SJCRH30 (cell line): ENCODE measurements at regions not wholly inside any gene's neighbourhood (a gene's known extent, or its start where the extent isn't known, plus 50 kb on each side); places are given as distances from the start of the nearest gene placed in this dataset.
A peak's percentile ranks its signal among the peaks of the same experiment; 100 is the strongest.
"Not testable (repeated sequence)": the region's sequence is repeated elsewhere in the genome, so short reads cannot be mapped to it uniquely, and the experiment has no call there.

Experiments
- DNase-seq, 2 experiments: peaks; one replicate each; pipeline ENCODE4 v3.0.0-alpha.2; 2015 to 2020
- H3K27ac ChIP-seq: fragments of 250-450 bp; sonication (Bioruptor Pico); 2 replicates; pipeline ENCODE4 v1.5.1; 2020; ENCODE audit warnings: mild to moderate bottlenecking, moderate library complexity
- H3K27me3 ChIP-seq: fragments of 250-450 bp; sonication (Bioruptor Pico); 2 replicates; pipeline ENCODE4 v1.5.1; 2020; ENCODE audit warnings: mild to moderate bottlenecking, moderate library complexity
- H3K36me3 ChIP-seq: fragments of 250-450 bp; sonication (Bioruptor Pico); 2 replicates; pipeline ENCODE4 v1.5.1; 2020; ENCODE audit warnings: mild to moderate bottlenecking, moderate library complexity
- H3K4me1 ChIP-seq: fragments of 250-450 bp; sonication (Bioruptor Pico); 2 replicates; pipeline ENCODE4 v1.5.1; 2020; ENCODE audit warnings: mild to moderate bottlenecking, moderate library complexity
- H3K4me3 ChIP-seq: fragments of 250-450 bp; sonication (Bioruptor Pico); 2 replicates; pipeline ENCODE4 v1.5.1; 2020; ENCODE audit warnings: mild to moderate bottlenecking, moderate library complexity
- H3K9me3 ChIP-seq: fragments of 250-450 bp; sonication (Bioruptor Pico); replicated peaks from 2 replicates; pipeline ENCODE4 v1.5.1; 2020; ENCODE audit warnings: mild to moderate bottlenecking, moderate library complexity

DNA sequence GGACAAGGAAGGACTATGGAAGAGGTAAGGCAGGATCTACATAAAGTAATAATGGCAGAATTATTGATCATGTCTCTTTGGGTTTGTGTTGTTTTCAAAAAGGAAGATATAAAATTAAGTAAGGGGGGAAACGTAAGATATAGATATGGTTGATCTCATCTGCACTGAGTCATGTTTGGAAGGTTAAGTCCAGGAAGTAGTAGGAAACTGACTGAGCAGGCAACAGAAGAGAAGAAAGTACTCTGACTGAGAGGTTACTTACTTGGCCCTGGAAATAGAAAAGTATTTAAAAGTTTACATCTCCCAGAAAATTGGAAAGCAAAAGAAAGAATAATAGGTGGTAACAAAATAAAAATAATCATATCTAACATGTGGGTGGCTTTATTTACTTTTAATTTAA is 405.3 kb upstream of the RGMB start:
- Histone ChIP-seq H3K4me1 (peaks cover 20% of the 10 kb centered on the region), H3K27me3 (no peaks in the 10 kb centered on the region), H3K9me3 (no peaks in the 10 kb centered on the region), H3K27ac (no peak overlapping the region), H3K4me3 (no peak overlapping the region), H3K36me3 (no peaks in the 10 kb centered on the region)
- DNase-seq = no peak

GRCh38 chr5:98372351-98372750 is 401.1 kb upstream of the RGMB start:
- Histone ChIP-seq H3K36me3 (no peaks in the 10 kb centered on the region), H3K9me3 (no peaks in the 10 kb centered on the region), H3K27ac (no peak overlapping the region), H3K4me1 (no peaks in the 10 kb centered on the region), H3K4me3 (no peak overlapping the region), H3K27me3 (no peaks in the 10 kb centered on the region)
- DNase-seq = no peak

DNA sequence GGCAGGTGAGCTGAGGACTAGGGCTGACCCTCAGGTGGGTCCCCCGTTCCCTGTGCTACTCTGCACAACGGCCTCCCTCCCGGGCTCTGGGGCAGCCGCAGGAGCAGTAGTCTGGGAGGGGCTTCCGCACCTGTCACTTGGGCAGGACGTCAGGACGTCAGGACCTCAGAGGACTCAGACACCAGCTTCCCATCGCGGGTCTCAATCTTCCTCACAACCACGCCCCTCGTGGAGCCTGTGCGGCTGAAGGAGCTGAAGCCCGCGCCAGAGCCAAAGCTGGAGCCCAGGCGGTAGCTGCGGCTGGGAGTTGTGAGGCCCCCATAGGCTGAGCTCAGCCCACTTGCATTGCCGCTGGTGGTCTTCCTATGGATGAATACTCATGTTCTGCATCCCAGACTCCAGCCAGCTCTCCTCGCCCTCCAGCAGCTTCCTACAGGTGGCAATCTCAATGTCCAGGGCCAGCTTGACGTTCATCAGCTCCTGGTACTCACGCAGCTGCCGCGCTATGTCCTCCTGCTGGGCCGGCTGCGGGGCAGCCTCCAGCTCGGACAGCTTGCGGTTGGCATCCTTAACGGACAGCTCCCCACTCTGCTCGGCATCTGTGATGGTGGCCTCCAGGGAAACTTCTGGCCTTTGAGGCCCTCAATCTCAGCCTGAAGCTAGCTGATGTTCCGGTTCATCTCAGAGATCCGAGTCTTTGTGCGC is 381.4 kb upstream of the RGMB start:
- H3K27me3 ChIP-seq = no peaks in the 10 kb centered on the region
- DNase-seq = no peak
- no peak overlapping the region for H3K4me3 ChIP-seq
- H3K9me3 ChIP-seq = no peaks in the 10 kb centered on the region
- H3K27ac ChIP-seq = no peak overlapping the region
- H3K36me3 ChIP-seq = no peaks in the 10 kb centered on the region
- H3K4me1 ChIP-seq = no peaks in the 10 kb centered on the region

DNA sequence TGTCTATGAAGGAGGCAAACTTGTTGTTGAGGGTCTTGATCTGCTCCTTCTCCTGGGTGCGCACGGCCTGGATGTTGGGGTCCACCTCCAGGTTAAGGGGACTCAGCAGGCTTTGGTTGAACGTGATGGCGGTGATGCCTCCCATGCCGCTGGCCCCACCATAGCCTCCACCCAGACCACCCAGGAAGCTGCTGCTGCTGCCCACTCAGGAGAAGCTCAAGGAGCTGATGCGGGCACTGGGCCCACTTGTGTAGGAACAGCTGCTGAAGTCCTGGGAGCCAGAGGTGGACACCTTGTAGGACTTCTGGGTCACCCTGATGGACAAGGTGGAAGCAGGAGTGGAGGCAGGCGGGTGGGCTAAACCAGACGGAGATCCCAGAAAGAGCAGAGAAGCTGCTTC is 380.3 kb upstream of the RGMB start:
- H3K36me3 ChIP-seq, H3K4me3 ChIP-seq, DNase-seq, H3K27me3 ChIP-seq, H3K4me1 ChIP-seq, H3K9me3 ChIP-seq, H3K27ac ChIP-seq: not testable (repeated sequence)

DNA sequence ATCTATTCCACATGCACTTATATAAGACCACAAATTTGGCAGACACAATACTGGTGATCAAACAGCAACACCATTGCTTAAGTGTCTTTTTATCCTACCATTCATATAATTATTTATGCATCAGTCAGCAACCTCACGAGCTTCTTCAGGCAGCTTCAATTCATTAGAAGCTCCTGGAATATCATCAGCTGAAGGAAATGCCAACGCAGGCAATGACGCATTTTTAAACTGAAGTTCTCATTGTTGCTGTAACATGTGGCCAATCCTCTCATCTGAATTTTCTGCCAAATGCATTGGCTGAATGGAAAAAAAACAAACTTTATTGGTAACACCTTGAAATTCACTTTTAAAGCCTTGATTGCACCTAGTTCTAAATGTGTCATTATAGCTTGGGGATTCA is 376.4 kb upstream of the RGMB start:
- Histone ChIP-seq H3K27ac (no peak overlapping the region), H3K4me3 (no peak overlapping the region), H3K36me3 (no peaks in the 10 kb centered on the region), H3K27me3 (no peaks in the 10 kb centered on the region), H3K4me1 (peaks cover 11% of the 10 kb centered on the region), H3K9me3 (no peaks in the 10 kb centered on the region)
- DNase-seq = no peak

DNA sequence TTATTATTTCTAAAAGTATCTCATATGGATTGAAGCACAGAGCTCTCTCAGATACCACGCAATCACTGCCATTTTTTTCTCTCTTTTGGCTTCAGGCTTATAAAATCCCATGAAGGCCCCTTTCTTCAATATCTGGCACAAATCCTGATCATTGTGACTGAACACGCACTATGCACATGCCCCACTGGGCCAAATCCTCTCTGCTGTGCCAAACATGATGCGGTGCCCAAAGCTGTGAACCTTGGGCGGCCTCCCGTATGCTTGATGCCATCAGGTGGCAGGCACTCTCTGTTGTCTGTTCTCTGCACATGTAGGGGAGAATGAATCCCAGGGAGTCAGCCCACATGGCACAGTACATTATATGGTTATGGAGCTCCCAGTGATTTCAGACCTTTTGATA is 375.0 kb upstream of the RGMB start:
- Histone ChIP-seq H3K4me3 (no peak overlapping the region), H3K27ac (no peak overlapping the region), H3K9me3 (no peaks in the 10 kb centered on the region), H3K36me3 (no peaks in the 10 kb centered on the region), H3K27me3 (no peaks in the 10 kb centered on the region), H3K4me1 (peaks cover 13% of the 10 kb centered on the region)
- DNase-seq = no peak

GRCh38 chr5:98401656-98402055 is 371.8 kb upstream of the RGMB start:
- H3K27ac ChIP-seq = no peak overlapping the region
- DNase-seq = peak; percentile 38 to 62
- H3K4me3 ChIP-seq = no peak overlapping the region

GRCh38 chr5:98402130-98402529 is 371.3 kb upstream of the RGMB start:
- no peaks in the 10 kb centered on the region for H3K36me3 ChIP-seq
- H3K27me3 ChIP-seq = no peaks in the 10 kb centered on the region
- peaks cover 13% of the 10 kb centered on the region for H3K4me1 ChIP-seq
- H3K27ac ChIP-seq = no peak overlapping the region
- no peak for DNase-seq
- H3K9me3 ChIP-seq = no peaks in the 10 kb centered on the region
- no peak overlapping the region for H3K4me3 ChIP-seq

More at GRCh38 chr5:98401656-98402055, 371.8 kb upstream of the RGMB start:
- Histone ChIP-seq H3K27me3 (no peaks in the 10 kb centered on the region), H3K4me1 (peaks cover 13% of the 10 kb centered on the region), H3K9me3 (no peaks in the 10 kb centered on the region), H3K36me3 (no peaks in the 10 kb centered on the region)

DNA sequence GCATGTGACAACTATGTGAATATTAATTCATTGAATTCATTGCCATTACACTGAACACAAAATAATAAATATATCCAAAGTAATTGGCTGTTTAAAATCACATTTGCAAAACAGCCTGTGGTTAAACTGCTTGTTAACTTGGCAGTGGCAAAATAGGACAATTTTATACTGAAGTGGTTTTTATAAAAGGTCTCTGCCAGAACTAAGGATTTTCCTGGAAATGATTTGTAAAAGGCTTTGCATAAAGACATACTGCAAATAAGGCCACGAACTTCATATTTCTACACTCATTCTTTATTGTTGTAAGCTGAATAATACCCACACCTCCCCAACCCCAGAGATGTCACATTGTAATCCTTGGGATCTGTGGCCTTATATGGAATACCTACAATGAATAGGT is 370.3 kb upstream of the RGMB start:
- Histone ChIP-seq H3K27me3 (no peaks in the 10 kb centered on the region), H3K9me3 (no peaks in the 10 kb centered on the region), H3K4me3 (no peak overlapping the region), H3K4me1 (peaks cover 13% of the 10 kb centered on the region), H3K36me3 (no peaks in the 10 kb centered on the region), H3K27ac (no peak overlapping the region)
- DNase-seq = no peak

GRCh38 chr5:98414938-98415337 is 358.5 kb upstream of the RGMB start:
- H3K27ac ChIP-seq = no peak overlapping the region
- no peak for DNase-seq
- H3K36me3 ChIP-seq = no peaks in the 10 kb centered on the region
- peaks cover 2% of the 10 kb centered on the region; the same call in 1 of the 2 replicates for H3K9me3 ChIP-seq
- H3K4me1 ChIP-seq = no peaks in the 10 kb centered on the region
- H3K4me3 ChIP-seq = no peak overlapping the region
- no peaks in the 10 kb centered on the region for H3K27me3 ChIP-seq

DNA sequence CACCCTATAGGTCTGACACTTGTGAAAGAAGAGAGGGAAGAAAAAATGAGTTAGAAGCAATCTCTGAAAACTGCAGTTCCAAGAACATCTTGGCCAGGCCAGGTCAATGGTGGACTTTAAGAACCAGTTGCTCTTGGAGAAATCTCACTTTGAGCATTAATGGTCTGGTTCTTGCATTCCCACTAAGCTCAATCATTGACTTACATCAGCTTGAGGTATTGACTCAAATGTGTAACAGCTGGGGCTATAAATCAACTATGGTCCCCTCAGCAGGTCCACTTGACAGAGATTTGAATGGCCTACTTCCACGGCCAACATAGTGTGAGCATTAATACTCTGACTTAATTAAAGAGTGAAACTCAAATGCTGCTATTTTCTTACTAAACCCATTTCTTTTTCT is 357.8 kb upstream of the RGMB start:
- no peak overlapping the region for H3K4me3 ChIP-seq
- H3K4me1 ChIP-seq = no peaks in the 10 kb centered on the region
- H3K36me3 ChIP-seq = no peaks in the 10 kb centered on the region
- no peak overlapping the region for H3K27ac ChIP-seq
- peaks cover 2% of the 10 kb centered on the region; the same call in 1 of the 2 replicates for H3K9me3 ChIP-seq
- H3K27me3 ChIP-seq = no peaks in the 10 kb centered on the region
- DNase-seq = no peak

DNA sequence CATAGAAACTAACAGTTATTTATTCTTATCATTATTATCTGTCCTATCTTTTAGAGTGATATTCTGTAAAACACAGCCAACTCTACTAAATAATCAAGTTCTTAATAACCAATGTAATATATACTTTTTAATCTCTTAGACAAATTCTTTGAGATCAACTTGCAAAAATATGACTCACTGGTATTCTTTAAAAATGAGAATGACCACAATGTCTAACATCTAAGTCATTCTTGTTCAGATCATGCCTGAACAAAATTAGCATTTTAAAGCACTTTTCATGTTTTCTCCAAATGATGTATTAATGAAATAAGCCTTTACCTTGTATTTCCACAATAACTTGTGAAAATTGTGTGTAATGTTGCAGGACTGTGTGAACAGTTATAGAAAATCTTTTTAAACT is 356.9 kb upstream of the RGMB start:
- no peaks in the 10 kb centered on the region for H3K4me1 ChIP-seq
- no peaks in the 10 kb centered on the region for H3K27me3 ChIP-seq
- H3K27ac ChIP-seq = no peak overlapping the region
- no peaks in the 10 kb centered on the region for H3K36me3 ChIP-seq
- peaks cover 2% of the 10 kb centered on the region; the same call in 1 of the 2 replicates for H3K9me3 ChIP-seq
- no peak for DNase-seq
- no peak overlapping the region for H3K4me3 ChIP-seq

DNA sequence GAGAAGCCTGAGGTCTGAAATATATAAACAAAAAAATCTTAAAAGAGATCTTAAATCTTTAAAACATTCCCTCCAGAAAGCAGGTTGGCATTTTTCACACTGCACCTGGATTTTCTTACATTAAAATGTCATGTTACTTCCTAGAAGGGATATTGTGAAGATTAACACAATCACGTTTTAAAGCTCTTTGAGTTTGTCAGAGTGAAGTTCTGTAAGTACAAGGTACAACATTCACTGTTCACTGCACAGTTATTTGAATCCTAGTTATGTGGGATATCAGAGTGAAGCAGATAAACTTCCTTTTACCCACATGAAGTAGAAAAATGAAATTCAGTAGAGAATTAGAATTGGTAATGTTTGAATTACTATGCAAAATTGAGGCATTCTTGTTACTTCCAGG is 353.6 kb upstream of the RGMB start:
- H3K4me1 ChIP-seq = no peaks in the 10 kb centered on the region
- H3K27ac ChIP-seq = no peak overlapping the region
- DNase-seq = no peak
- H3K27me3 ChIP-seq = no peaks in the 10 kb centered on the region
- peaks cover 2% of the 10 kb centered on the region; the same call in 1 of the 2 replicates for H3K9me3 ChIP-seq
- H3K4me3 ChIP-seq = no peak overlapping the region
- no peaks in the 10 kb centered on the region for H3K36me3 ChIP-seq

DNA sequence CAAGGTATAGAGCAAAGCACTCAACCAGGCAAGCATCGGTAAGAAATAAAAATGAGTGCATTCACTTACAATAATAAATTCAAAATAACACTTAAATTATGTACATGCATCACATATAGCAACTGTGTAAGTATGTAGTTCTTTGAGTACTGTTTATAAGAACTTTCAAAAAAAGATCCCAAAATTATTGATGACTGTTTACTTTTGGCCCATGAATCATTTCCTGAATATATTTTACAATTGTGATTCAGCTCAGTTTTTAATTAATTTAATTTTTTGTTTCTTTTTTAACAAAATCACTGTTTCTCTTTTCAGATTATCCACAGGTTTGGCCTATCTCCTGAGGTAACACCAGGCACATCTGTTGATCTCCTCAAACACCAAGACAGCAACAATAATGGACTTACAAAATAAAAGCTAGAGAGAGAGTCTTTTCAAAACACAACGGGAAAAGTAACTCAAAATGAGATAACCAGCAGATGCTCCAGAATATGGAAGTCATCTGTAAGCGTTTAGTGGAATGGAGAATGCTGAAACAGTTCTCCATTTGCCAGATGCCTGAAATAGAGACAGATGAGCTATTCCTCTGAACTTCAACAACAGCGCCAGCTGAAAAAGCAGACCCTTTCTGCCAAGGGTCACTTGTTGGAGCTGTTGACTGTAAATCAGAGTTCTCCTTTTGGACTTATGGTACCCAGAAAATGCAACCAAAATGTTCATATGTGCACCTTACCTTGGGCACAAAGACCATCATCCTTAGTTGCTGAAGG is 348.6 kb upstream of the RGMB start:
- no peaks in the 10 kb centered on the region for H3K27me3 ChIP-seq
- 0 out of 2 replicates have a peak, but pooled peaks cover 3% of the 10 kb centered on the region for H3K4me1 ChIP-seq
- no peaks in the 10 kb centered on the region for H3K9me3 ChIP-seq
- H3K27ac ChIP-seq = no peak overlapping the region
- no peaks in the 10 kb centered on the region for H3K36me3 ChIP-seq
- no peak overlapping the region for H3K4me3 ChIP-seq
- no peak for DNase-seq

GRCh38 chr5:98425640-98426039 is 347.8 kb upstream of the RGMB start:
- Histone ChIP-seq H3K36me3 (no peaks in the 10 kb centered on the region), H3K27ac (no peak overlapping the region), H3K9me3 (no peaks in the 10 kb centered on the region), H3K4me3 (no peak overlapping the region), H3K4me1 (0 out of 2 replicates have a peak, but pooled peaks cover 3% of the 10 kb centered on the region), H3K27me3 (no peaks in the 10 kb centered on the region)
- no peak for DNase-seq
